ENCODE measurements at regions not wholly inside any gene's neighbourhood (a gene's known extent, or its start where the extent isn't known, plus 50 kb on each side); places are given as distances from the start of the nearest gene placed in this dataset.
A peak's percentile ranks its signal among the peaks of the same experiment; 100 is the strongest.

DNA sequence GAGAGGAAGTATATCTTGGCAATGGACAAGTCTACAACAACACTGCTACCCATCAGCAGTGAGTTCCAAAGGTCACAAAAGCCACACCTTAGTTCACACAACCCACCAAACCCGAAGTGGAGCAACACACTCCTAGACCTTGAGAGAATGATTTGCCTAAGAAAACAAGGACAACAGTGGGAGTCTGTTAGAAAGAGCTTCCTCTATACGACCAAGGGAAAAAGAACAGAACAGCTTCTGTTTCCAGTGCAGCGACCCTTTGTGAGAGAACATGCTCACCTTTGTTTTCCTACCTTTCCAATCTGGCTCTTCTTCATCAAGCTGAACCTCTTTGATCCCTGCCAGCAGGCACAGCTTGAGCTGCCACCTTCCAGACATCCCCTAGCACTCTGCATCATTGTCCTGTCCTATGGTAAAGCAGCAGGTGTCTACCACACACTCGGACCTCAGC, 56.7 kb upstream of the PALMD start (continued):
- TF ChIP-seq ZNF607 (CRISPR knock-in tag; IDR thresholded peaks at IDR 0.05; ENCODE audit: borderline replicate concordance), result no peak
- no peak for TF ChIP-seq ZSCAN30 (CRISPR knock-in tag; IDR thresholded peaks at IDR 0.05)
- TF ChIP-seq, protein P1, sequence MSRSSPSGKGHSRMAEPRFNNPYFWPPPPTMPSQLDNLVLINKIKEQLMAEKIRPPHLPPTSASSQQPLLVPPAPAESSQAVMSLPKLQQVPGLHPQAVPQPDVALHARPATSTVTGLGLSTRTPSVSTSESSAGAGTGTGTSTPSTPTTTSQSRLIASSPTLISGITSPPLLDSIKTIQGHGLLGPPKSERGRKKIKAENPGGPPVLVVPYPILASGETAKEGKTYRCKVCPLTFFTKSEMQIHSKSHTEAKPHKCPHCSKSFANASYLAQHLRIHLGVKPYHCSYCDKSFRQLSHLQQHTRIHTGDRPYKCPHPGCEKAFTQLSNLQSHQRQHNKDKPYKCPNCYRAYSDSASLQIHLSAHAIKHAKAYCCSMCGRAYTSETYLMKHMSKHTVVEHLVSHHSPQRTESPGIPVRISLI (CRISPR knock-in tag; IDR thresholded peaks at IDR 0.05; ENCODE audit: borderline replicate concordance), result 0 out of 2 replicates have a peak, but pooled peaks have one; percentile 32
- no peak for TF ChIP-seq ZNF550 (CRISPR knock-in tag; IDR thresholded peaks at IDR 0.05; ENCODE audit: borderline replicate concordance)
- TF ChIP-seq SAFB2 (CRISPR knock-in tag; IDR thresholded peaks at IDR 0.05; ENCODE audit: borderline replicate concordance, low read depth), result no peak; the same call in 1 of the 2 replicates
- TF ChIP-seq TEAD3 (CRISPR knock-in tag; optimal IDR thresholded peaks at IDR 0.05; ENCODE audit: borderline replicate concordance), result peak; percentile 50
- no peak for TF ChIP-seq ELK4 (CRISPR knock-in tag; IDR thresholded peaks at IDR 0.05; ENCODE audit: borderline replicate concordance)
- TF ChIP-seq ATF7 (IDR thresholded peaks at IDR 0.05), result no peak
- no peak for TF ChIP-seq ATF7 (CRISPR knock-in tag; IDR thresholded peaks at IDR 0.05)
- TF ChIP-seq YY1 (IDR thresholded peaks at IDR 0.05; ENCODE audit: insufficient read depth, insufficient replicate concordance, low read depth, low read length), result no peak
- TF ChIP-seq ZSCAN29 (CRISPR knock-in tag; conservative IDR thresholded peaks at IDR 0.05), result 0 out of 2 replicates have a peak, but pooled peaks have one; percentile 59
- TF ChIP-seq PREB (CRISPR knock-in tag; IDR thresholded peaks at IDR 0.05), result no peak
- TF ChIP-seq, protein P2, sequence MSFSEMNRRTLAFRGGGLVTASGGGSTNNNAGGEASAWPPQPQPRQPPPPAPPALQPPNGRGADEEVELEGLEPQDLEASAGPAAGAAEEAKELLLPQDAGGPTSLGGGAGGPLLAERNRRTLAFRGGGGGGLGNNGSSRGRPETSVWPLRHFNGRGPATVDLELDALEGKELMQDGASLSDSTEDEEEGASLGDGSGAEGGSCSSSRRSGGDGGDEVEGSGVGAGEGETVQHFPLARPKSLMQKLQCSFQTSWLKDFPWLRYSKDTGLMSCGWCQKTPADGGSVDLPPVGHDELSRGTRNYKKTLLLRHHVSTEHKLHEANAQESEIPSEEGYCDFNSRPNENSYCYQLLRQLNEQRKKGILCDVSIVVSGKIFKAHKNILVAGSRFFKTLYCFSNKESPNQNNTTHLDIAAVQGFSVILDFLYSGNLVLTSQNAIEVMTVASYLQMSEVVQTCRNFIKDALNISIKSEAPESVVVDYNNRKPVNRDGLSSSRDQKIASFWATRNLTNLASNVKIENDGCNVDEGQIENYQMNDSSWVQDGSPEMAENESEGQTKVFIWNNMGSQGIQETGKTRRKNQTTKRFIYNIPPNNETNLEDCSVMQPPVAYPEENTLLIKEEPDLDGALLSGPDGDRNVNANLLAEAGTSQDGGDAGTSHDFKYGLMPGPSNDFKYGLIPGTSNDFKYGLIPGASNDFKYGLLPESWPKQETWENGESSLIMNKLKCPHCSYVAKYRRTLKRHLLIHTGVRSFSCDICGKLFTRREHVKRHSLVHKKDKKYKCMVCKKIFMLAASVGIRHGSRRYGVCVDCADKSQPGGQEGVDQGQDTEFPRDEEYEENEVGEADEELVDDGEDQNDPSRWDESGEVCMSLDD (CRISPR knock-in tag; IDR thresholded peaks at IDR 0.05; ENCODE audit: borderline replicate concordance), result no peak
- TF ChIP-seq ZNF510 (CRISPR knock-in tag; IDR thresholded peaks at IDR 0.05; ENCODE audit: low read depth), result no peak
- TF ChIP-seq, protein P3, sequence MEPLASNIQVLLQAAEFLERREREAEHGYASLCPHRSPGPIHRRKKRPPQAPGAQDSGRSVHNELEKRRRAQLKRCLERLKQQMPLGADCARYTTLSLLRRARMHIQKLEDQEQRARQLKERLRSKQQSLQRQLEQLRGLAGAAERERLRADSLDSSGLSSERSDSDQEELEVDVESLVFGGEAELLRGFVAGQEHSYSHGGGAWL (CRISPR knock-in tag; IDR thresholded peaks at IDR 0.05), result no peak
- no peak for TF ChIP-seq ZNF30 (CRISPR knock-in tag; IDR thresholded peaks at IDR 0.05)
- peak; percentile 61; the same call in 1 of the 2 replicates for TF ChIP-seq RXRA (CRISPR knock-in tag; IDR thresholded peaks at IDR 0.05)
- no peak for TF ChIP-seq RELA (CRISPR knock-in tag; IDR thresholded peaks at IDR 0.05)
- no peak for TF ChIP-seq NR1H2 (CRISPR knock-in tag; IDR thresholded peaks at IDR 0.05; ENCODE audit: borderline replicate concordance, low read depth)
- no peak for TF ChIP-seq ARID2 (CRISPR knock-in tag; IDR thresholded peaks at IDR 0.05; ENCODE audit: borderline replicate concordance)
- TF ChIP-seq SPEN (CRISPR knock-in tag; IDR thresholded peaks at IDR 0.05; ENCODE audit: low read depth), result peak; percentile 40; the same call in 1 of the 2 replicates
- TF ChIP-seq ZNF512 (CRISPR knock-in tag; IDR thresholded peaks at IDR 0.05), result no peak
- TF ChIP-seq TRIM24 (CRISPR knock-in tag; IDR thresholded peaks at IDR 0.05), result no peak
